HEK293T (cell line): ENCODE measurements at regions not wholly inside any gene's neighbourhood (a gene's known extent, or its start where the extent isn't known, plus 50 kb on each side); places are given as distances from the start of the nearest gene placed in this dataset.

Source experiments
- CTCF ChIA-PET: fragments of 350-600 bp; formaldehyde crosslinking; extraction: SDS; loops from one replicate; lab custom pipeline; 2021; ENCODE audit warnings: antibody characterized with exemption, inconsistent platforms; lab: Yijun Ruan, JAX
- POLR2A ChIA-PET: fragments of 350-600 bp; formaldehyde crosslinking; extraction: SDS; loops from one replicate; lab custom pipeline; 2020; ENCODE audit warnings: antibody characterized with exemption, inconsistent platforms; lab: Yijun Ruan, JAX
- DNase-seq: peaks from one replicate; pipeline ENCODE4 v3.0.0; 2012; ENCODE audit warnings: mixed read lengths; ENCODE audit errors: extremely low spot score
- ARNT ChIP-seq: fragments of 450-650 bp; IDR thresholded peaks from 2 replicates; pipeline ENCODE4 v1.6.1; 2017; ENCODE audit warnings: mild to moderate bottlenecking
- BHLHE40 ChIP-seq: fragments of 450-650 bp; IDR thresholded peaks from 2 replicates; pipeline ENCODE4 v1.6.1; 2016; ENCODE audit warnings: mild to moderate bottlenecking, moderate library complexity, borderline replicate concordance
- CTBP1 ChIP-seq: fragments of 450-650 bp; IDR thresholded peaks from 2 replicates; pipeline ENCODE4 v1.6.1; 2016; ENCODE audit warnings: borderline replicate concordance
- ELF4 ChIP-seq: fragments of 450-650 bp; IDR thresholded peaks from 2 replicates; pipeline ENCODE4 v1.6.1; 2017; ENCODE audit warnings: antibody characterized with exemption
- FOXA1 ChIP-seq: fragments of 450-650 bp; IDR thresholded peaks from 2 replicates; pipeline ENCODE4 v1.6.1; 2016; ENCODE audit warnings: mild to moderate bottlenecking
- FOXK2 ChIP-seq: fragments of 450-650 bp; IDR thresholded peaks from 2 replicates; pipeline ENCODE4 v1.6.1; 2016; ENCODE audit warnings: mild to moderate bottlenecking
- FOXM1 ChIP-seq: fragments of 450-650 bp; IDR thresholded peaks from 2 replicates; pipeline ENCODE4 v1.6.1; 2017; ENCODE audit warnings: mild to moderate bottlenecking, borderline replicate concordance
- HDGF ChIP-seq: fragments of 450-650 bp; IDR thresholded peaks from 2 replicates; pipeline ENCODE4 v1.6.1; 2017; ENCODE audit warnings: antibody characterized with exemption, borderline replicate concordance
- L3MBTL2 ChIP-seq: fragments of 450-650 bp; conservative IDR thresholded peaks from 2 replicates; pipeline ENCODE4 v1.6.1; 2016; ENCODE audit warnings: mild to moderate bottlenecking
- LEF1 ChIP-seq: fragments of 450-650 bp; IDR thresholded peaks from 2 replicates; pipeline ENCODE4 v1.6.1; 2017; ENCODE audit warnings: mild to moderate bottlenecking, borderline replicate concordance
- NFRKB ChIP-seq: fragments of 450-650 bp; IDR thresholded peaks from 2 replicates; pipeline ENCODE4 v1.6.1; 2016; ENCODE audit warnings: mild to moderate bottlenecking, moderate library complexity
- PKNOX1 ChIP-seq: fragments of 450-650 bp; IDR thresholded peaks from 2 replicates; pipeline ENCODE4 v1.6.1; 2016
- SP1 ChIP-seq: fragments of 450-650 bp; IDR thresholded peaks from 2 replicates; pipeline ENCODE4 v1.6.1; 2017
- SUZ12 ChIP-seq: fragments of 450-650 bp; IDR thresholded peaks from 2 replicates; pipeline ENCODE4 v1.6.1; 2016; ENCODE audit warnings: mild to moderate bottlenecking
- TARDBP ChIP-seq: fragments of 450-650 bp; IDR thresholded peaks from 2 replicates; pipeline ENCODE4 v1.6.1; 2016
- ZNF384 ChIP-seq: fragments of 450-650 bp; IDR thresholded peaks from 2 replicates; pipeline ENCODE4 v1.6.1; 2016

GRCh38 chr14:89025561-89026236, 201.2 kb downstream of the TTC8 start:
- TF ChIP-seq SP1 (no peak), FOXM1 (no peak), HDGF (no peak), LEF1 (no peak), PKNOX1 (no peak), CTBP1 (no peak), FOXA1 (no peak), ZNF384 (no peak), ELF4 (no peak), NFRKB (no peak), FOXK2 (no peak), L3MBTL2 (no peak), TARDBP (no peak), ARNT (no peak)
- CTCF ChIA-PET: interaction anchor here (0.8 to 1.1 kb wide), 2 partner anchors 14 to 311 kb away, joined by 3 read pairs; no protein-coding TSS in a partner anchor
- DNase-seq: no peak
- POLR2A ChIA-PET: no interaction called here

GRCh38 chr14:89027097-89027740, 202.8 kb downstream of the TTC8 start:
- peak; percentile 85 for DNase-seq
- ChIA-PET CTCF (interaction anchor here (0.7 to 1.4 kb wide), 5 partner anchors 12 to 878 kb away, joined by 3 to 6 read pairs (median 3); no protein-coding TSS in a partner anchor), POLR2A (no interaction called here)
- TF ChIP-seq LEF1: no peak; the same call in 1 of the 2 replicates
- TF ChIP-seq TARDBP: no peak
- TF ChIP-seq FOXM1: peak; percentile 48; the same call in 1 of the 2 replicates

- ChIA-PET POLR2A (no interaction called here), CTCF (interaction anchor here (0.6 to 1.4 kb wide), 2 partner anchors 12 to 131 kb away, joined by 3 to 5 read pairs; no protein-coding TSS in a partner anchor)
- DNase-seq: no peak
- TF ChIP-seq HDGF (no peak), BHLHE40 (no peak), FOXK2 (no peak), PKNOX1 (no peak), NFRKB (no peak), SUZ12 (no peak), ARNT (no peak), FOXM1 (no peak), CTBP1 (no peak), ELF4 (no peak), L3MBTL2 (no peak), FOXA1 (no peak), TARDBP (no peak), LEF1 (no peak), SP1 (no peak), ZNF384 (no peak)
These were observed 204.1 kb downstream of the TTC8 start for GRCh38 chr14:89028462-89029134.

GRCh38 chr14:89029961-89030694, 205.7 kb downstream of the TTC8 start:
- POLR2A ChIA-PET: no interaction called here
- TF ChIP-seq ARNT (no peak), PKNOX1 (no peak), ZNF384 (no peak), SUZ12 (no peak), NFRKB (no peak), ELF4 (no peak), CTBP1 (no peak), LEF1 (no peak), TARDBP (no peak), BHLHE40 (no peak), FOXA1 (no peak)
- no peak for DNase-seq
- CTCF ChIA-PET: no interaction called here

GRCh38 chr14:89030921-89031320, 206.5 kb downstream of the TTC8 start:
- no peak for DNase-seq
- TF ChIP-seq ZNF384 (no peak), PKNOX1 (no peak), SUZ12 (no peak), NFRKB (no peak), SP1 (no peak), FOXK2 (no peak), BHLHE40 (no peak), ELF4 (no peak), ARNT (no peak), FOXM1 (no peak), FOXA1 (no peak)
- POLR2A ChIA-PET: no interaction called here
- CTCF ChIA-PET: no interaction called here
